GM18909 (cell line): ENCODE measurements at regions not wholly inside any gene's neighbourhood (a gene's known extent, or its start where the extent isn't known, plus 50 kb on each side); places are given as distances from the start of the nearest gene placed in this dataset.
"Not testable (repeated sequence)": the region's sequence is repeated elsewhere in the genome, so short reads cannot be mapped to it uniquely, and the experiment has no call there.

Experiments
- ATAC-seq: cut with Tn5 transposase; IDR thresholded peaks from one replicate; pipeline ENCODE4 v1.9.1; 2021; ENCODE audit warnings: mild to moderate bottlenecking; ENCODE audit not compliant: unreplicated experiment, poor library complexity

DNA sequence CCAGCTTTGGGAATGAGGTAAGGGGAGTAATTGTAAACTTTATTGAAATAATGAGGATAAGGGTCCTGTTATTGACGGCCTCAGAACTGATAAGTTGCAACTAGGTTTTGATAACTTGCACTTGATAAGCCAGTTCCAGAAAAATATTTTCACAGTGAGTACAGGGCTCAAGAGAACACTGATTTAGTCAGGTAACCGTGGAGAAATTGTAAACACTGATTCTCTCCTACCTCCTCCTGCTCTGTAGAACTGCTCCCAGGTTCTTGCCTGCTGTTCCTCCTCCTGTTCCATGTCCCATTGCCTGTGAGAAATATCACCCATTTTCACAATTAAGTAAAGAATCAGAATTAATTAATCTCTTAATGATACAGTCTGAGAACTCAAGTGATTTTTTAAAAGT is 55.0 kb upstream of the CXXC4 start:
- no peak for ATAC-seq

- peak; percentile 61 for ATAC-seq
Measured at GRCh38 chr4:104559502-104559901, 64.8 kb upstream of the CXXC4 start.

GRCh38 chr4:104571341-104571740 is 76.6 kb upstream of the CXXC4 start:
- ATAC-seq, result no peak

GRCh38 chr4:104574371-104574770 is 79.7 kb upstream of the CXXC4 start:
- no peak for ATAC-seq

DNA sequence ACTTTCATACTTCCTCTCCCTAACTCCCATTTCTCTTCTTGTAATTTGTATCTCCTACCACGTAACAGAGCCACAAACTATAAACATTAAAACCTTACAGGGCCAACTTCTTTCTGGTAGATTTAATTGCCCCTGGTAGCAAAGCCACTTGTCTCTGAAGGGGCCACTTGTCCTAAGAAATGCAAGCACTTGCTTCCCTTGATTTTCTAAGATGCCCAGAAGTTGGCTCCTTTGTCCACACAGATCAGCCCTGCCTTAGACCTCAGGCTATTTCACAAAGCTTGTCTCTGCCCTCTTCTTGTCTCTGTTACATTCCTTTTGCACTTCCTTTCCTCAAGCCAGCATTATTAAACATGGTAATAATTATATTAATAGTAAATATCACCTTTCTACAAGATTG is 80.6 kb upstream of the CXXC4 start:
- ATAC-seq, result no peak

GRCh38 chr4:104577405-104577804 is 82.7 kb upstream of the CXXC4 start:
- no peak for ATAC-seq

DNA sequence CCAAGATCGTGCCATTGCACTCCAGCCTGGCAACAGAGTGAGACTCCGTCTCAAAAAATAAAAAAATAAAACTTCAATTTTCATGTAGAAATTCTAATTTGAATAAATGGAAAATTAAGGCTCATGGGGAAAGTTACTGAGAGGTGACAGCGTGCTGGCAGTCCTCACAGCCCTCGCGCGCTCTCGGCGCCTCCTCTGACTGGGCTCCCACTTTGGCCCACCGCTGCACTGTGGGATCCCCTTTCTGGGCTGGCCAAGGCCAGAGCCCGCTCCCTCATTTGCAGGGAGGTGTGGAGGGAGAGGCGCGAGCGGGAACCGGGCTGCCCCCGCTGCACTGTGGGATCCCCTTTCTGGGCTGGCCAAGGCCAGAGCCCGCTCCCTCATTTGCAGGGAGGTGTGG is 86.8 kb upstream of the CXXC4 start:
- ATAC-seq, result not testable (repeated sequence)

DNA sequence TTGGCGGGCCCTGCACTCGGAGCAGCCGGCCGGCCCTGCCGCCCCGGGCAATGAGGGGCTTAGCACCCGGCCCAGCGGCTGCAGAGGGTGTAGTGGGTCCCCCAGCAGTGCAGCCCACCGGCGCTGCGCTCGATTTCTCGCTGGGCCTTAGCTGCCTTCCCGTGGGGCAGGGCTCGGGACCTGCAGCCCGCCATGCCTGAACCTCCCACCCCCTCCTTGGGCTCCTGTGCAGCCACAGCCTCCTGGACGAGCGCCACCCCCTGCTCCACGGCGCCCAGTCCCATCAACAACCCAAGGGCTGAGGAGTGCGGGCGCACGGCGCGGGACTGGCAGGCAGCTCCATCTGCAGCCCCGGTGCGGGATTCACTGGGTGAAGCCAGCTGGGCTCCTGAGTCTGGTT is 87.4 kb upstream of the CXXC4 start:
- not testable (repeated sequence) for ATAC-seq

GRCh38 chr4:104589264-104589868 is 94.7 kb upstream of the CXXC4 start:
- no peak for ATAC-seq

DNA sequence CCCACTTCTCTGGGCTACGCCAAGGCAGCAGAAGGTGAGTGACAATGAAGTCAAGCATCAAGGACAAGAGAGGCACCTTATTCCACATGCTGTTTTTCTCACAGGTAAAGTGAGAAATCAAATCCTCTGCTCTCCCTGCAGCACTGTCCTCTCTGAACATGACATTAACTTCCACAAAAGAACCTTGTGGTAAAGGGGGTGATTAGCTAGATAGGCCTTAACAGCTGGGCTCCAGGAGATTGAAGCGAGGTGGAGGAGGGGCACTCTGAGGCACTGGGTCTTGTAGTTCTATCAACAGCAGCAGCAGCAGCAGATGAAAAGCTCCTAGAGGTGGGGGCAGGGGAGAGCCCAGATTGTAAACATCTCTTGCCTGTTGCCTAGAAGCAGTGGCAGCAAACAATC is 96.8 kb upstream of the CXXC4 start:
- no peak for ATAC-seq

- no peak for ATAC-seq
Measured at GRCh38 chr4:104592183-104592582, 97.5 kb upstream of the CXXC4 start.

- ATAC-seq, result no peak
Measured at GRCh38 chr4:104593019-104593418, 98.3 kb upstream of the CXXC4 start.

DNA sequence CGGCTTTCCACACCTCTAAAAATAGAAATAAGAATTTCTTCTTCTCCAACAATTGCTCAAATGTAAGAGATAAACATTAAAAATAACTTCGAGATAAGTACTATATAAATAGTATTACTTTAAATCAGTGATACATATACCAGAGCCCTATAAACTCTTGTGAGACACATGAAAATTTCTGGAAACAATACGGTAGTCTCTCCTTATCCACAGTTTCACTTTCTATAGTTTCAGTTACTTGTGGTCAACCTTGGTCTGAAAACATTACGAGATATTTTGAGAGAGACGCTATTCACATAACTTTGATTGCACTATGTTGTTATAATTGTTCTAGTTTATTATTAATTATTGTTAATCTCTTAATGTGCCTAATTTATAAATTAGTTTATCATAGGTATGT is 101.5 kb upstream of the CXXC4 start:
- no peak for ATAC-seq

DNA sequence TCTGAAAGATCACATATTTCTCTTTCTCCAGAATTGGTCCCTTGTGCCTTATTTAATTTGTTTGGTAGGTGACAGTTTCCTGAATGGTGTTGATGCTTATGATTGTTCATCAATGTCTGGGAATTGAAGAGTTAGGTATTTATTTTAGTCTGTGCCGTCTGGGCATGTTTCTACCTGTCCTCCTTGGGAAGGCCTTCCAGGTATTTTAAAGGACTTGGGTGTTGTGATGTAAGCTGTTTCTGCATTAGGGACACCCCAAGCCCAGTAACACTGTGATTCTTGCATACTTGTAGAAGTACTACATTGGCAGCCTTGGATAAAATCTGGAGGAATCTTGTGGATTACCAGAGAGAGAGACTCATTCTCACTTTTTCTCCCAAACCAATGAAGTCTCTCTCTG is 120.8 kb upstream of the CXXC4 start:
- ATAC-seq, result no peak

- no peak for ATAC-seq
Measured at GRCh38 chr4:104615926-104616325, 121.2 kb upstream of the CXXC4 start.

DNA sequence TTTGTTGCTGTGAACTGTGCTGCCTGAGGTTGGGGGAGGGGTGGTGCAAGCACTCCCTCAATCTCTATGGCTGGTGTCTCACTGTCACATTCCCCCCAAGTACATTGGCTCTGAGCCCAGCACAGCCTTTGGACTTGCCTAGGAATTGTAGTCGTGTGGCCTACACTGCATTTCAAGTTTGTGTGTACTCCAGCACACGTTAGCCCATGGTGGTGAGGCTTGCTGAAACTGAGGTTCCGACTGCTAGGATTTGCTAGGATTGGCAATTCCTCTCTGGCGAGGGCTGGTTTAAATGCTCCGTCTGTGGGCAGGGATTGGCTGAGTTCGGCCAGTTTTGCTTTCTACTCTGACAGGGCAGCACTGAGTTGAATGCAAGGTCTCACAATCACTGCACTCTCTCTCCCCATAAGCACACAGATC is 121.7 kb upstream of the CXXC4 start:
- no peak for ATAC-seq

DNA sequence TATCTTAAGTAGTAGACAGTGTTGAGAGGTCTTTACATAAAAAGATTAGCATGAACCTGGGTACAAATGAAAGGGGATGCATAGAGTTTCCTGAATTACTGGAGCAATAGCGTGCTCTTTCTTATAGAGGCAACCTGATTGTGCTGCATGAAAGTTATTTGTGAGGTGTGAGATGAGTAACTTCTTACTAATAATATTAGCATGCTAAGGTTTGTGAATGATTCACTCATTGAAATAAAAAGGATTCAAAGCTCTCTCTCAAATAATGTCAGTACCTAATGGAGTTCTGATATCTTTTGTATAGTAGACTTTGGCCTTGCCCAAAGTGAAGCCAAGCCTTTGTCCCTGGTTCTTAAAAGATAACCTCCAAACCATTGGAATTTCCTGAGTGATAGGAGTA is 131.0 kb upstream of the CXXC4 start:
- no peak for ATAC-seq

GRCh38 chr4:104629601-104630000 is 134.9 kb upstream of the CXXC4 start:
- ATAC-seq, result no peak

DNA sequence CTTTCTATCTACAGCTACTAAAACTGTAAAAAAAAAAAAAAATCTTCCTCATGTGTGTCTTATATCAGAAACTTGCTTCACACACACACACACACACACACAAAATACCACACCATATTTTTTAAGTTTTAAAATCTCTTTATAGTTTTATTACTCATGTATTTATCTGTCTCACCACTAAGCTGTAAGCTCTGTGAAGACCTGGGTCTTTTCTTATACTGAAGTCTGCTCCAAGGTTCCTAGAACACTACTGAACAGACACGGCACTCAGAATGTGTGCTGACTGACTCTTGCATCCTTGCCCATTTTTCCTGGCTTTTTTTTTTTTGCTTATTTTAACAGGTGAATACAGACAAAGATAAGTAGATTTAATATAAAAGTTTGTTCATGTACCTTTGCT is 135.6 kb upstream of the CXXC4 start:
- ATAC-seq, result no peak

- ATAC-seq, result no peak
Measured at GRCh38 chr4:104631000-104631399, 136.3 kb upstream of the CXXC4 start.

DNA sequence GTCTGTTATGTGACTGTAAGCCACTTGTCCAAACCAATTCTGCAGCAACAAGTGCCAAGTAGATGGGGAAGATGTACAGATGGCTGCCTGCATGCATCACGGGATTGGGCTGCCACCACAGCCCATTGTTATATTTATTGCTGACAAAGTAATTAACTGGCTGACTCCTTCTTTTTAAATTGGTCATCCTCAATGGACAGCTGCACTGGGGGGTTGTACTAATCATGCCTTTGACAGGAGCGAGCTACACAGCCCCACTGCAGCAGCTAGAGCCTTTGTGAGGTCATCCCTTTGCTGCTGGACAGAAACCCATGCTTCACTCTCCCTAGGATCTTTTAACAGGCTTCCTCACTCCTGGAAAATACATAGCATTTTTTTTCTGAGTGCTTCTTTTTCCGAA is 146.7 kb upstream of the CXXC4 start:
- no peak for ATAC-seq

- ATAC-seq, result no peak
Measured at GRCh38 chr4:104642521-104642920, 147.8 kb upstream of the CXXC4 start.

GRCh38 chr4:104643805-104644204 is 149.1 kb upstream of the CXXC4 start:
- ATAC-seq, result no peak
